ENCODE measurements at regions not wholly inside any gene's neighbourhood (a gene's known extent, or its start where the extent isn't known, plus 50 kb on each side); places are given as distances from the start of the nearest gene placed in this dataset.
"Not testable (repeated sequence)": the region's sequence is repeated elsewhere in the genome, so short reads cannot be mapped to it uniquely, and the experiment has no call there.

DNA sequence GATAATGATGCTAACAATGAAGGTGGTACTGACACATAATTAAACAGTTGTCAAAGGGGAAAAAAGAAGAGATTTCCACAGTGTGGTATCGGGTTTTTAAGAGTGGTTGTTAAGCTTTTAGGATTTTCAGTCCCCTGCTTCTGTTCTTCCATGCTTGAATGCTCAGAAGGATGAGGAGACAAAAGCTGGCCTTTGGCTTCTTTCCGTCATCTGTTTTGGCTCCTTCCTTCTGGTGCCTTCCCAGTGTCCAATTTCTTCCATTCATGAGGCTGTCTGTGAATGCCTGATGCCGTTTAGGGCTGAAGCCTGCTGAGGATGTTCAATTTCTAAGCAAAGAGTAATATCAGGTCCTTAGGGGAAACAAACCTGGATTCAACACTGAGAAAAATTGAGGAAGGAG is 179.6 kb upstream of the GLRA1 start:
- no peak for TF ChIP-seq POLR2A (IDR thresholded peaks at IDR 0.05)
- TF ChIP-seq, protein P1, sequence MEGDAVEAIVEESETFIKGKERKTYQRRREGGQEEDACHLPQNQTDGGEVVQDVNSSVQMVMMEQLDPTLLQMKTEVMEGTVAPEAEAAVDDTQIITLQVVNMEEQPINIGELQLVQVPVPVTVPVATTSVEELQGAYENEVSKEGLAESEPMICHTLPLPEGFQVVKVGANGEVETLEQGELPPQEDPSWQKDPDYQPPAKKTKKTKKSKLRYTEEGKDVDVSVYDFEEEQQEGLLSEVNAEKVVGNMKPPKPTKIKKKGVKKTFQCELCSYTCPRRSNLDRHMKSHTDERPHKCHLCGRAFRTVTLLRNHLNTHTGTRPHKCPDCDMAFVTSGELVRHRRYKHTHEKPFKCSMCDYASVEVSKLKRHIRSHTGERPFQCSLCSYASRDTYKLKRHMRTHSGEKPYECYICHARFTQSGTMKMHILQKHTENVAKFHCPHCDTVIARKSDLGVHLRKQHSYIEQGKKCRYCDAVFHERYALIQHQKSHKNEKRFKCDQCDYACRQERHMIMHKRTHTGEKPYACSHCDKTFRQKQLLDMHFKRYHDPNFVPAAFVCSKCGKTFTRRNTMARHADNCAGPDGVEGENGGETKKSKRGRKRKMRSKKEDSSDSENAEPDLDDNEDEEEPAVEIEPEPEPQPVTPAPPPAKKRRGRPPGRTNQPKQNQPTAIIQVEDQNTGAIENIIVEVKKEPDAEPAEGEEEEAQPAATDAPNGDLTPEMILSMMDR (IDR thresholded peaks at IDR 0.05): no peak
- intact Hi-C loops (cut with DNase I; ENCODE audit: low total_unique reads): no loop called here
- no peak for DNase-seq (ENCODE audit: low spot score in 2 of 2)
- no peak overlapping the region for H3K4me3 ChIP-seq (ENCODE audit: low read depth, poor library complexity, severe bottlenecking)
- 60 to 63% methylated on average over 3 of the region's 3 CpGs for WGBS, 2 donors

DNA sequence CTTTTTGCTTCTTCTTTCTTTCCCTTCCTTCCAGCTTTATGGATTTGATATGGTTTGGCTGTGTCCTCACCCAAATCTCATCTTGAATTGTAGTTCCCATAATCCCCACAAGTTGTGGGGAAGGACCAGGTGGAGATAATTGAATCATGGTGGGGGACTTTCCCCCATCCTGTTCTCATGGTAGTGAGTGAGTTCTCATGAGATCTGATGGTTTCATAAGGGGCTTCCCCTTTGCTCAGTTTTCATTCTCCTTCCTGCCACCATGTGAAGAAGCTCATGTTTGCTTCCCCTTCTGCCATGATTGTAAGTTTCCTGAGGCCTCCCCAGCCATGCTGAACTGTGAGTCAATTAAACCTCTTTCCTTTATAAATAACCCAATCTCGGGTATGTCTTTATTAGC is 178.3 kb upstream of the GLRA1 start:
- H3K4me3 ChIP-seq (ENCODE audit: low read depth, poor library complexity, severe bottlenecking); intact Hi-C loops (cut with DNase I; ENCODE audit: low total_unique reads); DNase-seq (ENCODE audit: low spot score in 2 of 2): not testable (repeated sequence)
- 50 to 72% methylated on average over 1 of the region's 1 CpG for WGBS, 2 donors

DNA sequence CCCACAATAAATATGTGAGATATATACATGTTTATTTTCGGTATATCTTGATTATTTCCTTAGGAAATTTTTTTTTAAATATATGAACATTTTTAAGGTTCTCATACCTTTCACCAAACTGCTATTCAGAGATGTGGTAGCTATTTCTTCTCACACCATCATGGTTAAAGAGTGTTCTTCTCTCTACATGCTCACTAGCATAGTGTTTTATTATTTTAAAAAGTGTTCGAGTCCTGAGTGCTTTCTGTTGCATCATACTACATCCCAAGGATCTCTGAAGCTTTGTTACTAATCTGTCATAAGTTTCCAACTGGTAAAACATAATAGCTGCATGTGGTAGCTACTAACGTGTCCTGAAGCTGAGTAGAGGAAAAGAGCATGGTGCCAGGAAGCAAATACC is 177.4 kb upstream of the GLRA1 start:
- no peak overlapping the region for H3K4me3 ChIP-seq (ENCODE audit: low read depth, poor library complexity, severe bottlenecking)
- TF ChIP-seq, protein P1 (IDR thresholded peaks at IDR 0.05): no peak
- TF ChIP-seq POLR2A (IDR thresholded peaks at IDR 0.05): no peak
- DNase-seq (ENCODE audit: low spot score in 2 of 2): no peak
- intact Hi-C loops (cut with DNase I; ENCODE audit: low total_unique reads): no loop called here
- 88 to 89% methylated on average over 3 of the region's 3 CpGs for WGBS, 2 donors

DNA sequence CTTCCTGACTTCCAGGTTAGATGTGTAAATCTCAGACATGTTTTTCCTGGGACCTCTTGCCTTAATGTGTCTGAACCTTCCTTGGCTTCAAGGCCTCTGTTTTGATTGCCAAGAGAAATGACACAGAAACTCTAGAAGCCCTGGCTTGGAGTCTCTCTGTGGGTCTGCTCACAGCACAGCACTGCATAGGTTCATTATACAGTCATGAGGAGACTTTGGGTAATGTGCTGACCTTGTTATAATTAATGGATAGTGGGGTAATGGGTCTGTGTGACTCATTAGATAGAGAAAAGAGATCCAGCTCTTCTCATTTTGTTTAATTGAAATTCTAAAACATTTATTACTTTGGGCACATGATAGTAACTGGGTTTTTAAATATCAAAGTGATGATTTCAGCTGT is 175.8 kb upstream of the GLRA1 start:
- H3K4me3 ChIP-seq (ENCODE audit: low read depth, poor library complexity, severe bottlenecking): no peak overlapping the region
- intact Hi-C loops (cut with DNase I; ENCODE audit: low total_unique reads): no loop called here
- no peak for DNase-seq (ENCODE audit: low spot score in 2 of 2)
- TF ChIP-seq, protein P1 (IDR thresholded peaks at IDR 0.05): no peak
- TF ChIP-seq POLR2A (IDR thresholded peaks at IDR 0.05): no peak

DNA sequence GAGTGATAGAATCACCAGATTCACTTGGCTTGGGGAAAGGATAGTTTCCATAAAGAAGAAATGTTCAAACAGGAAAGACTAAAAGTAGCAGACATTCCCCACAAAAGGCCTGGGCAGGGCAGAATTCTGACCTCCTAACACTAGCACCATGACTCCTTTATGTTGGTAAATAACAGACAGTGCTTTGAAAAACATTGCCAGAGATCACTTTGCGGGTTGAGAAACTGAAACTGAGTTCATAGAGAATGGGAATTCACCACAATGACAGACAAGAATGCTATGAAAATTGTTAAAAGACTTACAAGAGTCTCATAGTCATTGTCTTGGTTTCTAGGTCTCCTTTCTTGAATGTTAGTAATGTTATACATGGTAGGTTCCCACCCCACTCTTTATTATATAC is 172.5 kb upstream of the GLRA1 start:
- TF ChIP-seq, protein P1 (IDR thresholded peaks at IDR 0.05): no peak
- no peak for TF ChIP-seq POLR2A (IDR thresholded peaks at IDR 0.05)
- no peak overlapping the region for H3K4me3 ChIP-seq (ENCODE audit: low read depth, poor library complexity, severe bottlenecking)
- 60 to 67% methylated on average over 1 of the region's 1 CpG for WGBS, 2 donors
- intact Hi-C loops (cut with DNase I; ENCODE audit: low total_unique reads): no loop called here
- DNase-seq (ENCODE audit: low spot score in 2 of 2): no peak

DNA sequence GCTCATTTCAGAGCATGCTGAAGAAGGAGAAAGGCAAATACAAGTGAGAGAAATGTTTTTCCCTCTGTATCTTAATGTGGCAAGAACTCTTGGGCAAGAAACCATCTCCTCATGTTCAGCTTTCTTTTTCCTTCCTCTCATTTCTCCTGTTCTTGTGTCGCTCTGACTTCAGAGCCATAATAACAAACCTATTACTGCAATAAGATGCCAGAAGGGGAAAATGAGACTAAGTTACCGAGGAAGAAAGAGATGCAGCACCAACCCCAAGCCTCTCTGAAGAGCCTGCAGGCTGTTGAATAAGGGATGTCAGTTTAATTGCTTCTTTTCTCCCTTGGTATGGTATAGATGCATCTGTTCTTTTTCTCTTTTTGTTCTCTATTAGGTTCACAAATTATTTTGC is 170.1 kb upstream of the GLRA1 start:
- H3K4me3 ChIP-seq (ENCODE audit: low read depth, poor library complexity, severe bottlenecking): no peak overlapping the region
- DNase-seq (ENCODE audit: low spot score in 2 of 2): no peak
- TF ChIP-seq, protein P1 (IDR thresholded peaks at IDR 0.05): no peak
- intact Hi-C loops (cut with DNase I; ENCODE audit: low total_unique reads): no loop called here
- WGBS, 2 donors: 50 to 59% methylated on average over 2 of the region's 2 CpGs
